GM12865 (cell line): ENCODE measurements at regions not wholly inside any gene's neighbourhood (a gene's known extent, or its start where the extent isn't known, plus 50 kb on each side); places are given as distances from the start of the nearest gene placed in this dataset.
"Not testable (repeated sequence)": the region's sequence is repeated elsewhere in the genome, so short reads cannot be mapped to it uniquely, and the experiment has no call there.

Experiments used
- DNase-seq: peaks from one replicate; pipeline ENCODE4 v3.0.0; 2010; ENCODE audit warnings: low read depth
- H3K4me3 ChIP-seq: 2 replicates; pipeline ENCODE4 v1.5.1; 2011; ENCODE audit warnings: mild to moderate bottlenecking, low read depth, low read length, control low read depth
- CTCF ChIP-seq: IDR thresholded peaks from 2 replicates; pipeline ENCODE4 v1.5.1; 2011; ENCODE audit warnings: low read length, control low read depth, low read depth, inconsistent platforms; ENCODE audit not compliant: insufficient read depth; ENCODE audit errors: missing control alignments

GRCh38 chr5:100694100-100694499 lies 158.9 kb downstream of the FAM174A start:
- no peak for TF ChIP-seq CTCF
- H3K4me3 ChIP-seq, result no peak overlapping the region
- DNase-seq, result peak; percentile 6

DNA sequence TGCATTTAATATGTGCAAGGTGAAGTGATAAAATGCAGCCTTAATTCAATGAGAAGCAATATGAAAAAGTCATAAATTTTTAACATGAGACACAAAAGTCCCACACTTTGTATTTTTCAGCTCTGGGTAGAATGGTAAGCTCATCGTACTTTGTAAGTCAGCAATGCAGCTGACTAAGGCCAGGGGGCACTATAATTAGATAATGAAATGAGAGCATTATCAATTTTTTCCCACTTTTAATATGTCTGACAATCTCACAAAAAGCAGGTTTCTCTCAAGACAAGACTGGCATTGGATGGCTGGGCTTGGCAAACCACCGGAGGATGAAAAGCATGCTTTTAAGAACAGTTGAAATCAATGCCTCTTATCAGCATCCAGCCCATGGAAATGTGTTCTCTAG lies 162.8 kb downstream of the FAM174A start:
- no peak overlapping the region for H3K4me3 ChIP-seq
- no peak for TF ChIP-seq CTCF
- no peak for DNase-seq

DNA sequence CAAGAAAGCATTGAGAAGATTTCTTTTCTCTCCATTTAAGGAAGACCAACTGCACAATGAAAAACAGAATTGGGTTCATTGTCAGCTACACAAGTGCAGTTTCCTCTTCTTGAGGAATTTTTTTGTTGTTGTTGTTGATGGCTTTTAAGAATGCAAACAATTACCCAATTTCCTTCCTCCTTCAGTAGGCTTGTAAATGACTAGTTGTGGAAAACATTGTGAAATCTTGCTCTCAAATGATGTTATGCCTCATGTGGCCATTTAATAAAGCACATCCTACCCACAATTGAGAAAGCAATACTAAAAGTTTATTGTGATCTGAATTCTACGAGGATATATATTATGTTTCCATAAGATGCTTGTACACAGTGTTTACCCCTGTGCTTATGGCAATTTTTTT lies 171.6 kb downstream of the FAM174A start:
- H3K4me3 ChIP-seq, result no peak overlapping the region
- DNase-seq, result peak; percentile 5
- TF ChIP-seq CTCF, result no peak

DNA sequence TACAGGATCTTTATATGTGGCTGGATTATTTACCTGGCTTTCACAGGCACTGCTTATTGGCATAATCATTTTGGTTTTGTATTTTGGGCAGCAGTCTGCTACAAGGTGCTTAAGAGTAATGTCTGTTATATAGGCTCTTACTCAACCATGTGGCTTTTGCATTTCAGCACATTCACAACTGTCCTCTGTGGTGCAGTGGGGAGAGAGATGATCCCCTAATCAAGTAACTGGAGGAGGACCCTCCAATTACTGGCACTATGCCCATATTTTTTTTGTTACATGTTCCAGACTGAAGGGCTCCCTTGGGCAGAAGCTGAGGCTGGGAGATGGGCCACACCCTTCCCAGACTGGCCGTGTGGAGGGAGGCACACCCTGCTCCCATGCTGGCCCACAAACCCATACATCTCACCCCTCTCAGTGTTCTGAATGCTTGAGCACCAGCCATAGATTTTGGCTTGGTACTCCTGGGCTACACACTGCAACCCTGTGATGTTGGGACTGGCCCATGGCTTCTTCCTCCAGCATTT lies 173.5 kb downstream of the FAM174A start:
- TF ChIP-seq CTCF, result no peak
- no peak for DNase-seq
- H3K4me3 ChIP-seq, result no peak overlapping the region

- DNase-seq, result no peak
- H3K4me3 ChIP-seq, result no peak overlapping the region
- TF ChIP-seq CTCF, result no peak
These were observed 174.6 kb downstream of the FAM174A start for GRCh38 chr5:100709771-100710170.

DNA sequence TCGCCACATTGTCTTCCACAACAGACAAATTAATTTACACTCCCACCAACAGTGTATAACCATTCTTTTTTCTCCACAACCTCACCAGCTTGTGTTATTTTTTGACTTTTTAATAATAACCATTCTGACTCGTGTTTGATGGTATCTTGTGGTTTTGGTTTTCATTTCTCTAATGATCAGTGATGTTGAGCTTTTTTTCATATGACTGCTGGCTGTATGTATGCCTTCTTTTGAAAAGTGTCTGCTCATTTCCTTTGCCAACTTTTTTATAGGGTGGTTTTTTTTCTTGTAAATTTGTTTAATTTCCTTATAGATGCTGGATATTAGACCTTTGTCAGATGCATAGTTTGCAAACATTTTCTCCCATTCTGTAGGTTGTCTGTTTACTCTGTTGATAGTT lies 179.6 kb downstream of the FAM174A start:
- H3K4me3 ChIP-seq, DNase-seq: not testable (repeated sequence)

DNA sequence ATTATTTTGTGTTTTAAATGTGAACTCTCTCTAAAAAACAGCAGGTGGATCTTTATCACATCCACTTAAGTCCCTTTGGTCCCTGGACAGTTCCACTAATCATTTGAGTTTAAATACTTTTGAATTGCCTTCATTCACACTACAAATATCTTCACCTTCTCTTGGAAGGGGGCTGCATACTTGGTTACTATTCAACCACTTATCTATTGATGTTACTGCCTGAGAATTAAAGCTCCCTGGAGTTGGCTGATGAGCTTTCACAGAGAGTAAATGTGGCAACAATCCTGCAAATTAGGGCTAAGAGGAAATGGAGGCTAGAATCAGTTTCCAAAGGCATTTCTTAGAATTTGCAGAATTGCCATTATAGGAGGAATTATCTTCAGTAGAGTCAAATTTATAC lies 180.4 kb downstream of the ST8SIA4 start:
- no peak overlapping the region for H3K4me3 ChIP-seq
- no peak for TF ChIP-seq CTCF
- no peak for DNase-seq
